HG03039 (cell line): ENCODE measurements at regions not wholly inside any gene's neighbourhood (a gene's known extent, or its start where the extent isn't known, plus 50 kb on each side); places are given as distances from the start of the nearest gene placed in this dataset.
"Not testable (repeated sequence)": the region's sequence is repeated elsewhere in the genome, so short reads cannot be mapped to it uniquely, and the experiment has no call there.

Source experiments
- ATAC-seq: cut with Tn5 transposase; IDR thresholded peaks from one replicate; pipeline ENCODE4 v1.9.1; 2021; ENCODE audit warnings: mild to moderate bottlenecking, moderate library complexity; ENCODE audit not compliant: unreplicated experiment

- ATAC-seq, result no peak
Observed at GRCh38 chr5:173496129-173496882, 120.1 kb downstream of the BOD1 start.

- no peak for ATAC-seq
Observed at GRCh38 chr5:173495225-173495904, 121.1 kb downstream of the BOD1 start.

- ATAC-seq, result no peak
Observed at GRCh38 chr5:173494446-173494845, 122.0 kb downstream of the BOD1 start.

GRCh38 chr5:173493846-173494245 is 122.6 kb downstream of the BOD1 start:
- ATAC-seq, result no peak

GRCh38 chr5:173493040-173493439 is 123.4 kb downstream of the BOD1 start:
- no peak for ATAC-seq

- ATAC-seq, result no peak
Observed at GRCh38 chr5:173490681-173491080, 125.8 kb downstream of the BOD1 start.

- no peak for ATAC-seq
Observed at GRCh38 chr5:173488144-173488543, 128.3 kb downstream of the BOD1 start.

- ATAC-seq, result no peak
Observed at GRCh38 chr5:173487300-173487699, 129.2 kb downstream of the BOD1 start.

- no peak for ATAC-seq
Observed at GRCh38 chr5:173486355-173487225, 129.9 kb downstream of the BOD1 start.

GRCh38 chr5:173484569-173484968 is 131.9 kb downstream of the BOD1 start:
- no peak for ATAC-seq

GRCh38 chr5:173483599-173483998 is 132.9 kb downstream of the BOD1 start:
- not testable (repeated sequence) for ATAC-seq

GRCh38 chr5:173483160-173483559 is 133.3 kb downstream of the BOD1 start:
- ATAC-seq, result no peak

GRCh38 chr5:173481821-173482220 is 134.6 kb downstream of the BOD1 start:
- no peak for ATAC-seq

- no peak for ATAC-seq
Observed at GRCh38 chr5:173480896-173481295, 135.6 kb downstream of the BOD1 start.

GRCh38 chr5:173479711-173480110 is 136.7 kb downstream of the BOD1 start:
- ATAC-seq, result no peak

- ATAC-seq, result no peak
Observed at GRCh38 chr5:173477345-173478040, 139.0 kb downstream of the BOD1 start.

GRCh38 chr5:173475780-173476179 is 140.7 kb downstream of the BOD1 start:
- ATAC-seq, result no peak

- no peak for ATAC-seq
Observed at GRCh38 chr5:173474881-173475287, 141.6 kb downstream of the BOD1 start.

GRCh38 chr5:173473288-173473687 is 143.2 kb downstream of the BOD1 start:
- ATAC-seq, result no peak

GRCh38 chr5:173472784-173473278 is 143.6 kb downstream of the BOD1 start:
- ATAC-seq, result no peak

GRCh38 chr5:173472164-173472563 is 143.9 kb upstream of the STC2 start:
- ATAC-seq, result no peak
